ENCODE measurements at regions not wholly inside any gene's neighbourhood (a gene's known extent, or its start where the extent isn't known, plus 50 kb on each side); places are given as distances from the start of the nearest gene placed in this dataset.
"Not testable (repeated sequence)": the region's sequence is repeated elsewhere in the genome, so short reads cannot be mapped to it uniquely, and the experiment has no call there.

- Histone ChIP-seq H3K9me3 (ENCODE audit: control insufficient read depth, low read depth, low read length) (no peaks in the 10 kb centered on the region), H3K27me3 (ENCODE audit: control insufficient read depth, insufficient read depth, low read length) (no peaks in the 10 kb centered on the region), H3K36me3 (ENCODE audit: control insufficient read depth, low read depth, low read length) (no peaks in the 10 kb centered on the region), H3K4me3 (ENCODE audit: low read length) (no peak overlapping the region), H3K27ac (ENCODE audit: low read length) (no peak overlapping the region), H3K4me1 (ENCODE audit: control insufficient read depth, low read depth, low read length) (peaks cover 2% of the 10 kb centered on the region), H3K9ac (ENCODE audit: low read length) (no peak overlapping the region)
These were observed 76.8 kb downstream of the TTLL2 start for GRCh38 chr6:167401525-167402194.

DNA sequence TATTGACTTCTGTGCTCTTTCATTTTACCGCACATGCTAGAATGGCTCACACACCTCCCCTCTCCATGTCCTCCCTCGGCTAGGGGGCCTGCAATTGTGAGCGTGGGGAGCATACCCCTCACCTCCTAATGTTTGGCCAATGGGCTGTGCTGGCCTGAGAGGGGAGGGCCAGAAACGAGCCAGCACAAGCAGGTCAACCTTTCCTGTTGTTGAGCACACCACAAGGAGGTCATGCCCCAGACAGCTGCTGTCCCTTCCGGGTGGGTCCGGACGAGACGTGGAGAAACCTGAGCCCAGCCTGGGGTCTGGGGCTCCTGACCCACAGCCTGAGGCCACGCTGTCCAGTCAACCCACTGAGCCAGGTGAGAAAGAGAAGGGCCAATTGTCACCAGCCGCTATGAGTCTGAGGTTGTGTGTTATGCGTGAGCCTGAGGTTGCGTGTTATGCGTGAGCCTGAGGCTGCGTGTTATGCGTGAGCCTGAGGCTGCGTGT lies 77.4 kb downstream of the TTLL2 start:
- no peaks in the 10 kb centered on the region for H3K27me3 ChIP-seq (ENCODE audit: control insufficient read depth, insufficient read depth, low read length)
- no peak overlapping the region for H3K9ac ChIP-seq (ENCODE audit: low read length)
- no peak overlapping the region for H3K4me3 ChIP-seq (ENCODE audit: low read length)

GRCh38 chr6:167403427-167403826 lies 78.5 kb downstream of the TTLL2 start:
- Histone ChIP-seq H3K9ac (ENCODE audit: low read length) (no peak overlapping the region), H3K4me1 (ENCODE audit: control insufficient read depth, low read depth, low read length) (peaks cover 6% of the 10 kb centered on the region), H3K36me3 (ENCODE audit: control insufficient read depth, low read depth, low read length) (no peaks in the 10 kb centered on the region), H3K9me3 (ENCODE audit: control insufficient read depth, low read depth, low read length) (no peaks in the 10 kb centered on the region), H3K27me3 (ENCODE audit: control insufficient read depth, insufficient read depth, low read length) (no peaks in the 10 kb centered on the region), H3K27ac (ENCODE audit: low read length) (no peak overlapping the region), H3K4me3 (ENCODE audit: low read length) (no peak overlapping the region)

More for the DNA sequence above, 77.4 kb downstream of the TTLL2 start:
- Histone ChIP-seq H3K9me3 (ENCODE audit: control insufficient read depth, low read depth, low read length) (no peaks in the 10 kb centered on the region), H3K4me1 (ENCODE audit: control insufficient read depth, low read depth, low read length) (peaks cover 2% of the 10 kb centered on the region), H3K27ac (ENCODE audit: low read length) (no peak overlapping the region), H3K36me3 (ENCODE audit: control insufficient read depth, low read depth, low read length) (no peaks in the 10 kb centered on the region)

GRCh38 chr6:167404385-167405049 lies 79.6 kb downstream of the TTLL2 start:
- H3K9ac ChIP-seq (ENCODE audit: low read length): no peak overlapping the region
- H3K4me3 ChIP-seq (ENCODE audit: low read length): no peak overlapping the region
- no peak overlapping the region for H3K27ac ChIP-seq (ENCODE audit: low read length)
- no peaks in the 10 kb centered on the region for H3K27me3 ChIP-seq (ENCODE audit: control insufficient read depth, insufficient read depth, low read length)
- H3K9me3 ChIP-seq (ENCODE audit: control insufficient read depth, low read depth, low read length): no peaks in the 10 kb centered on the region
- H3K36me3 ChIP-seq (ENCODE audit: control insufficient read depth, low read depth, low read length): no peaks in the 10 kb centered on the region
- H3K4me1 ChIP-seq (ENCODE audit: control insufficient read depth, low read depth, low read length): peaks cover 6% of the 10 kb centered on the region

- H3K9me3 ChIP-seq (ENCODE audit: control insufficient read depth, low read depth, low read length): no peaks in the 10 kb centered on the region
These were observed 81.1 kb downstream of the TTLL2 start for GRCh38 chr6:167405778-167406532.

DNA sequence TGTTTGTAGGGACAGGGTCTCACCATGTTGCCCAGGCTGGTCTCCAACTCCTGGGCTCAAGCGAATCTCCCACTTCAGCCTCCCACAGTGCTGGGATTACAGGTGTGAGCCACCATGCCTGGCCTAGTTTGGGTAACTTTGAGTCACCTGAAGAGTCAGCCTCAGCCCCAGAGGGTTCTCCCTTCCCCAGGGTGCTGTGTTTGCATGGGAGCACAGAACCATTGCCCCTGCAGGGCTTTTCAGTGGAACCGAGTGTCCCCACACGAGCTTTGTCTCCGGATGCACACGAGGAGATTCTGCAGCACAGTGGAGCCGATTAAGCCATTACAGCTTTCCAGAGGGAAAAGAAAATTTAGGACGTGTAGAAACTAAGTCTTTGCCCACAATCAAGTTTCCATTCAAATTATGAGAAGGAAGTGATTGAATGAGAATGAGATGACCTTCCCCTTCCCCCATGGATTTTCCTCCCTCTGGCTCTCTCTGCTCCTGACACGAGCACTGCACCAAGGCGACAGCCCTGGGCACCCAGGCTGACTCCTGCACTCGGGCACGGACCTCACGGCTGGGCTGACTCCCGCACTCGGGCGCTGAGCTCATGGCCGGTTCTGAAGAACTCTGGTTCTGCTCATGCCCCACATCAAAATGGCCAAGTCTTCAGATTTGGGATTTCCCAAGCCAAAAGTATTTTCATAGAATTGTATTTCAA lies 81.8 kb downstream of the TTLL2 start:
- H3K4me3 ChIP-seq (ENCODE audit: low read length); H3K27ac ChIP-seq (ENCODE audit: low read length); H3K36me3 ChIP-seq (ENCODE audit: control insufficient read depth, low read depth, low read length); H3K4me1 ChIP-seq (ENCODE audit: control insufficient read depth, low read depth, low read length); H3K9me3 ChIP-seq (ENCODE audit: control insufficient read depth, low read depth, low read length); H3K27me3 ChIP-seq (ENCODE audit: control insufficient read depth, insufficient read depth, low read length); H3K9ac ChIP-seq (ENCODE audit: low read length): not testable (repeated sequence)

More at GRCh38 chr6:167405778-167406532, 81.1 kb downstream of the TTLL2 start:
- Histone ChIP-seq H3K27me3 (ENCODE audit: control insufficient read depth, insufficient read depth, low read length) (no peaks in the 10 kb centered on the region), H3K9ac (ENCODE audit: low read length) (no peak overlapping the region), H3K4me3 (ENCODE audit: low read length) (no peak overlapping the region), H3K27ac (ENCODE audit: low read length) (no peak overlapping the region), H3K4me1 (ENCODE audit: control insufficient read depth, low read depth, low read length) (peaks cover 6% of the 10 kb centered on the region), H3K36me3 (ENCODE audit: control insufficient read depth, low read depth, low read length) (no peaks in the 10 kb centered on the region)

DNA sequence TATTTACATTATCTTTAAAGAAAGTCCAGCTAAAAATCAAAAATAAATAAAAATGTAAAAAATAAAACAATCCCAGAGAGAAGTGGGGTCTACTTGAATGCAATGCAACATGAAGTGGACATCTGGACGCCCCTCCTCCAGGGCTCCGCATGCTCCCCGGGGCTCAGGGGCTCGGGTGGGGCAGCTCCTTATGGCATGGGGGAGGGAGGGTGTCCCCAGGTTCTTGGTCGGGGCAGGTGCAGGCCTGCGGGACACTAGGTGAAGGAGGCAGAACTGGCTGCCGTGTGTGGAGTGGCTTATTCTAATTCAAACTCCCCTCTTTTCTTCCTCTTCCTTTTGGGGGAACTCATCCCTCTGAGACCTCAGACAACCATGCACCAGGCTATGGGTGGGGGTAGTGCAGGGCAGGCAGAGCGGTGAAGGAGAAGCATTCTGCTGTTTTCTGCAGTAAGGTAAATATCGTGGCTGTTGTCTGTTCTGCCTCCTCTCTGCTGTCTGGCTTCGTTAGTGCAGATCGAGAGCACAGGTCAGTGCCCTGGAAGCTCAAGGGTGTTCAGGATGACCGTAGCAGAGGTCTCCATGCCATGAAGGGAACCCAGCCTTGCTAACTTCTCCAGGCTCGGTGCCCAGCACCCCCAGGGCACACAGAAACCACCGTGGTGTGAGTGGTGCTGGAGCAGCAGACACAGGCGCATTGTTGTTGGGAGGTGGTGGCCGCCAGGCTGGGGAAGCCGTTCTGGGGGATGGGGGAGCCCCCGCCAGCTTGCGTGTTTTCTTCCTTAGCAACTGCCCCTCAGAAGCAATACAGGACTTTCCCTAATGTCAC lies 82.6 kb downstream of the TTLL2 start:
- H3K36me3 ChIP-seq (ENCODE audit: control insufficient read depth, low read depth, low read length): no peaks in the 10 kb centered on the region
- H3K27me3 ChIP-seq (ENCODE audit: control insufficient read depth, insufficient read depth, low read length): no peaks in the 10 kb centered on the region
- no peak overlapping the region for H3K9ac ChIP-seq (ENCODE audit: low read length)
- H3K9me3 ChIP-seq (ENCODE audit: control insufficient read depth, low read depth, low read length): no peaks in the 10 kb centered on the region
- H3K4me3 ChIP-seq (ENCODE audit: low read length): no peak overlapping the region
- H3K27ac ChIP-seq (ENCODE audit: low read length): no peak overlapping the region
- H3K4me1 ChIP-seq (ENCODE audit: control insufficient read depth, low read depth, low read length): peaks cover 6% of the 10 kb centered on the region

GRCh38 chr6:167408235-167408869 lies 83.5 kb downstream of the TTLL2 start:
- Histone ChIP-seq H3K36me3 (ENCODE audit: control insufficient read depth, low read depth, low read length) (no peaks in the 10 kb centered on the region), H3K9ac (ENCODE audit: low read length) (no peak overlapping the region), H3K9me3 (ENCODE audit: control insufficient read depth, low read depth, low read length) (no peaks in the 10 kb centered on the region), H3K27me3 (ENCODE audit: control insufficient read depth, insufficient read depth, low read length) (no peaks in the 10 kb centered on the region), H3K4me1 (ENCODE audit: control insufficient read depth, low read depth, low read length) (peaks cover 6% of the 10 kb centered on the region), H3K27ac (ENCODE audit: low read length) (no peak overlapping the region), H3K4me3 (ENCODE audit: low read length) (no peak overlapping the region)

DNA sequence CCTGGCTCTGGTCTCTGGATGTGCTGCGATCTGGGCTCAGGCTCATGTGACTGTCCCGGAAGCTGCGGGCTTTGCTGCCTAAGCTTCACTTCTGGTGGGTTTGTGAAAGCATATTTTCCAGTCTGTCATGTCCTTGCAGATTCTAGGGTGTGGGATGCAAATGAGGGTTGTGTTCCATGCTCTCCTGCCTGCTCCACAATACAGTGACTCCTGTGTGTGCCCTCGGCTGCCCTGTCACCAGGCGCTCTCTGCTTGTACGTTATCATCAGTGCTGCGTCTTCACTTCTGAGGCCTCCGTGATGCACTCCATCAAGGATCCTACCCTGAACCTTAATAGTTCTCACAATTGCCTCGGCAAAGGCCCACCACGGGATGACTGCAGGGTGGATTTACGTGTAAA lies 84.2 kb downstream of the TTLL2 start:
- H3K9me3 ChIP-seq (ENCODE audit: control insufficient read depth, low read depth, low read length): no peaks in the 10 kb centered on the region
- H3K27ac ChIP-seq (ENCODE audit: low read length): no peak overlapping the region
- no peaks in the 10 kb centered on the region for H3K27me3 ChIP-seq (ENCODE audit: control insufficient read depth, insufficient read depth, low read length)
- H3K4me1 ChIP-seq (ENCODE audit: control insufficient read depth, low read depth, low read length): peaks cover 4% of the 10 kb centered on the region
- no peak overlapping the region for H3K4me3 ChIP-seq (ENCODE audit: low read length)
- no peak overlapping the region for H3K9ac ChIP-seq (ENCODE audit: low read length)
- no peaks in the 10 kb centered on the region for H3K36me3 ChIP-seq (ENCODE audit: control insufficient read depth, low read depth, low read length)

DNA sequence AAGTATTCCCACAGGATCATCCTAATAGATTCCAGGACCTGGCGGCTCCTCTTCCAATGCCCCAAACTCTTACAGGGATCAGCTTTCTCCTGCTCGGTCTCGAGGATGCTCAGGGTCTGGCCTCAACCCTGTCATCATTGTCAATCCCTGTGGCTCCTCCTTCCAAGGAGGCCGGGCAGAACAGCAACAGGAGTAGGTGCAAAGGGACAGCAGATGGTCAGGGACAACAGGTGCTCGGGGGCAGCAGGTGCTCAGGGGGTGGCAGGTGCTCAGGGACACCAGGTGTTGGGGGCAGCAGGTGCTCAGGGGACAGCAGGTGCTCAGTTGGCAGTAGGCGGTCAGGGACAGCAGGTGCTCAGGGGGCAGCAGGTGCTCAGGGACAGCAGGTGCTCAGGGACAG lies 84.8 kb downstream of the TTLL2 start:
- Histone ChIP-seq H3K36me3 (ENCODE audit: control insufficient read depth, low read depth, low read length) (no peaks in the 10 kb centered on the region), H3K4me3 (ENCODE audit: low read length) (no peak overlapping the region), H3K9me3 (ENCODE audit: control insufficient read depth, low read depth, low read length) (no peaks in the 10 kb centered on the region), H3K27ac (ENCODE audit: low read length) (no peak overlapping the region), H3K9ac (ENCODE audit: low read length) (no peak overlapping the region), H3K27me3 (ENCODE audit: control insufficient read depth, insufficient read depth, low read length) (no peaks in the 10 kb centered on the region), H3K4me1 (ENCODE audit: control insufficient read depth, low read depth, low read length) (peaks cover 4% of the 10 kb centered on the region)
